Heart left ventricle (tissue), 16 donors: ENCODE measurements at regions not wholly inside any gene's neighbourhood (a gene's known extent, or its start where the extent isn't known, plus 50 kb on each side); places are given as distances from the start of the nearest gene placed in this dataset.

Source experiments
- ATAC-seq, 4 donors: fragments of 200-7000 bp; cut with Tn5 transposase; one replicate each; pipeline ENCODE4 v1.9.1; 2020 to 2022; ENCODE audit warnings: moderate library complexity in 4 of 4, mild to moderate bottlenecking in 3 of 4, moderate number of reproducible peaks in 1 of 4
- DNase-seq, 5 donors: peaks; one replicate each; pipeline ENCODE4 v3.0.0-alpha.2; 2020
- H3K27ac ChIP-seq, 12 donors: fragments of 200-600 bp; sonication (generic) in 4 of 12; one replicate each; pipeline versions ENCODE4 v1.5.0 to v1.8.0; 2016 to 2022; ENCODE audit warnings: mild to moderate bottlenecking in 2 of 12
- H3K27me3 ChIP-seq, 9 donors: fragments of 200-600 bp; sonication (generic) in 2 of 9; one replicate each; pipeline versions ENCODE4 v1.5.1 to v1.8.0; 2016 to 2022; ENCODE audit warnings: mild to moderate bottlenecking in 3 of 9
- H3K36me3 ChIP-seq, 9 donors: fragments of 200-600 bp; sonication (generic) in 2 of 9; one replicate each; pipeline versions ENCODE4 v1.5.0 to v1.8.0; 2018 to 2022; ENCODE audit warnings: mild to moderate bottlenecking in 2 of 9
- H3K4me1 ChIP-seq, 12 donors: fragments of 200-600 bp; sonication (generic) in 4 of 12; one replicate each; pipeline versions ENCODE4 v1.5.0 to v1.8.0; 2016 to 2022; ENCODE audit warnings: mild to moderate bottlenecking in 3 of 12
- H3K4me3 ChIP-seq, 12 donors: fragments of 200-600 bp; sonication (generic) in 4 of 12; one replicate each; pipeline versions ENCODE4 v1.5.0 to v1.8.0; 2017 to 2022; ENCODE audit warnings: mild to moderate bottlenecking in 9 of 12, moderate library complexity in 4 of 12
- H3K9me3 ChIP-seq, 12 donors: fragments of 200-600 bp; sonication (generic) in 4 of 12; one replicate each; pipeline versions ENCODE4 v1.5.0 to v1.8.0; 2016 to 2022; ENCODE audit warnings: mild to moderate bottlenecking in 1 of 12
- POLR2A ChIP-seq, 2 donors: fragments of 450-650 bp; IDR thresholded peaks; one replicate each; pipeline ENCODE4 v1.6.1; 2017; ENCODE audit warnings: antibody characterized with exemption in 2 of 2, mild to moderate bottlenecking in 2 of 2, moderate library complexity in 2 of 2
- WGBS, 4 donors: extraction: QIAGEN DNeasy Blood & Tissue Kit in 2 of 4; methylation state at CpG; one replicate each; pipeline versions ENCODE4 v1.1.5 to v1.1.7; 2013 to 2018; 5-methylcytosine and 5-hydroxymethylcytosine counted together
- intact Hi-C, 10 donors: fragments of 100-400 bp; cut with DNase I; formaldehyde crosslinking; loops; one replicate each; pipeline versions ENCODE4 v1.11.1 to v1.14.2; 2022
- TF ChIP-seq, protein P1 (sequence below), 12 donors: fragments of 200-600 bp; sonication (generic) in 4 of 12; IDR thresholded peaks; one replicate each; pipeline versions ENCODE4 v1.5.0 to v1.8.0; 2018 to 2022; ENCODE audit warnings: antibody characterized with exemption in 12 of 12, mild to moderate bottlenecking in 5 of 12
- donor health status: ischemic (EF 13 %, LVEDD 7.1; RV severe dilation, severe dysfunction).
- donor health status: healthy with polysubstance abuse.
- donor health status: DM: no; HTN: yes; CAD: no.
- donor health status: DM: no; HTN: no; CAD: no.
- donor health status: ischemic (EF 25% LVEDD 6.9; RV normal size, moderate dysfunction).
- donor health status: ischemic (EF 25% LVEDD 5.7; RV mildly dilated, moderate dysfunction).
- donor health status: healthy.
- donor health status: DM: yes; HTN: yes; CAD: no.
- donor health status: ischemic (EF 35%, LVEDD 5.7; RV mildly dilated, moderate dysfunction).
- donor health status: nonischemic (EF 11% LVEDD 7.7; RV severe dilation, severe dysfunction).
- donor health status: DM: yes; HTN: yes; CAD: no.
- donor health status: PGD.
- donor health status: ischemic (EF 29% LVEDD 5.4; RV normal size, mild dysfunction).
- donor health status: nonischemic (EF 23%, LVEDD 6.1; RV moderate dilation, normal function).

DNA sequence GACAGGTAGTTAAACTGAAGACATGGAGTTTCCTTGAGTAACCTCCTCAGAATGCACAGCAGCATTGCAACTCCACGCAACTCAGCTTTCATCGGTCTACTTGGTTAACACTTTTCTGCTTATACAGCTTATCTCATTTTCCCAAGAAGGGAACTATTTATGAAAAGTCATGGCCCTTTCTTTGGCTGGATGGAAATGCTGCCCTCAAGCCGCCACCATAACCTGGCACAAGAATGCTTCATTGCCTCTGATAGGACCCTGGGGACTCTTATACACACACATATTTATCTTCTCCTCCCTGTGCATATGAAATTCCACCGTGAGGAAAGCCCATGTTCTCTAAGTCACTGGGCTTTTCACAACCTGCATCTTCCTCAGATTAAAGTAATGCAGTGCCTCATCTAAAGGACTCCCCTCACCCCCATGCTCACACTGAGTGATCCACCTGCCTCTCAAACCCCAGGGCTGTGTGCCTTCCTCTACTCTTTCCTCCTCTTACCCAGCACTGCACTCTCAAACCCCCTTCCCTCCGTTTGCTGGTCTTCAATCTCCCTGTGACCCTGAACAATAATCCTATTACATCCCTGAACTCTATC is 192.0 kb upstream of the HNRNPA3 start:
- TF ChIP-seq, protein P1, sequence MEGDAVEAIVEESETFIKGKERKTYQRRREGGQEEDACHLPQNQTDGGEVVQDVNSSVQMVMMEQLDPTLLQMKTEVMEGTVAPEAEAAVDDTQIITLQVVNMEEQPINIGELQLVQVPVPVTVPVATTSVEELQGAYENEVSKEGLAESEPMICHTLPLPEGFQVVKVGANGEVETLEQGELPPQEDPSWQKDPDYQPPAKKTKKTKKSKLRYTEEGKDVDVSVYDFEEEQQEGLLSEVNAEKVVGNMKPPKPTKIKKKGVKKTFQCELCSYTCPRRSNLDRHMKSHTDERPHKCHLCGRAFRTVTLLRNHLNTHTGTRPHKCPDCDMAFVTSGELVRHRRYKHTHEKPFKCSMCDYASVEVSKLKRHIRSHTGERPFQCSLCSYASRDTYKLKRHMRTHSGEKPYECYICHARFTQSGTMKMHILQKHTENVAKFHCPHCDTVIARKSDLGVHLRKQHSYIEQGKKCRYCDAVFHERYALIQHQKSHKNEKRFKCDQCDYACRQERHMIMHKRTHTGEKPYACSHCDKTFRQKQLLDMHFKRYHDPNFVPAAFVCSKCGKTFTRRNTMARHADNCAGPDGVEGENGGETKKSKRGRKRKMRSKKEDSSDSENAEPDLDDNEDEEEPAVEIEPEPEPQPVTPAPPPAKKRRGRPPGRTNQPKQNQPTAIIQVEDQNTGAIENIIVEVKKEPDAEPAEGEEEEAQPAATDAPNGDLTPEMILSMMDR (IDR thresholded peaks at IDR 0.05), result no peak
- no peak for TF ChIP-seq POLR2A (IDR thresholded peaks at IDR 0.05)
- no peak overlapping the region for H3K27ac ChIP-seq
- no peak overlapping the region for H3K4me3 ChIP-seq
- intact Hi-C loops, result no loop called here
- H3K27me3 ChIP-seq, result peaks cover 0 to 10% (median 0%) of the 10 kb centered on the region in 9 donors
- H3K9me3 ChIP-seq, result no peaks in the 10 kb centered on the region
- peaks cover 0 to 4% (median 0%) of the 10 kb centered on the region in 12 donors for H3K4me1 ChIP-seq
- ATAC-seq (no peak), DNase-seq (no peak)
- WGBS, 4 donors, result 47 to 76% (median 51%) methylated on average over 5 of the region's 5 CpGs
- no peaks in the 10 kb centered on the region for H3K36me3 ChIP-seq

GRCh38 chr2:177021706-177022343 is 190.8 kb upstream of the HNRNPA3 start:
- no peak for ATAC-seq
- Histone ChIP-seq H3K27ac (no peak overlapping the region), H3K9me3 (no peaks in the 10 kb centered on the region), H3K27me3 (peaks cover 0 to 15% (median 0%) of the 10 kb centered on the region in 9 donors), H3K36me3 (no peaks in the 10 kb centered on the region), H3K4me3 (no peak overlapping the region), H3K4me1 (peaks cover 0 to 4% (median 0%) of the 10 kb centered on the region in 12 donors)
- 65 to 74% (median 71%) methylated on average over 7 of the region's 7 CpGs for WGBS, 4 donors
- TF ChIP-seq, protein P1 (IDR thresholded peaks at IDR 0.05), result no peak
- TF ChIP-seq POLR2A (IDR thresholded peaks at IDR 0.05), result no peak
- intact Hi-C loops, result no loop called here
- no peak for DNase-seq

- no peak for TF ChIP-seq POLR2A (IDR thresholded peaks at IDR 0.05)
- TF ChIP-seq, protein P1 (IDR thresholded peaks at IDR 0.05), result no peak
- Histone ChIP-seq H3K4me1 (peaks cover 0 to 4% (median 0%) of the 10 kb centered on the region in 12 donors), H3K9me3 (no peaks in the 10 kb centered on the region), H3K36me3 (no peaks in the 10 kb centered on the region), H3K27me3 (peaks cover 0 to 12% (median 0%) of the 10 kb centered on the region in 9 donors), H3K4me3 (no peak overlapping the region), H3K27ac (no peak overlapping the region)
- WGBS, 4 donors, result 40 to 64% (median 51%) methylated on average over 5 of the region's 5 CpGs
- DNase-seq (no peak), ATAC-seq (no peak)
- intact Hi-C loops, result no loop called here
These were observed 187.8 kb upstream of the HNRNPA3 start for GRCh38 chr2:177024765-177025164.

GRCh38 chr2:177026253-177026652 is 186.3 kb upstream of the HNRNPA3 start:
- Histone ChIP-seq H3K4me1 (no peaks in the 10 kb centered on the region), H3K27ac (no peak overlapping the region), H3K36me3 (no peaks in the 10 kb centered on the region), H3K27me3 (peaks cover 0 to 12% (median 0%) of the 10 kb centered on the region in 9 donors), H3K4me3 (no peak overlapping the region), H3K9me3 (no peaks in the 10 kb centered on the region)
- ATAC-seq (no peak), DNase-seq (no peak)
- intact Hi-C loops, result no loop called here
- TF ChIP-seq POLR2A (IDR thresholded peaks at IDR 0.05), result no peak
- TF ChIP-seq, protein P1 (IDR thresholded peaks at IDR 0.05), result no peak
- WGBS, 4 donors, result 56 to 68% (median 59%) methylated on average over 2 of the region's 2 CpGs
